ENCODE measurements at regions not wholly inside any gene's neighbourhood (a gene's known extent, or its start where the extent isn't known, plus 50 kb on each side); places are given as distances from the start of the nearest gene placed in this dataset.
A peak's percentile ranks its signal among the peaks of the same experiment; 100 is the strongest.

- no peaks in the 10 kb centered on the region for H4K20me1 ChIP-seq (ENCODE audit: insufficient read depth)
- H3F3A ChIP-seq (ENCODE audit: insufficient read depth), result no peaks in the 10 kb centered on the region
- no peak overlapping the region for H3K9ac ChIP-seq
- TF ChIP-seq EZH2 (IDR thresholded peaks at IDR 0.05; ENCODE audit: insufficient read depth, poor library complexity, severe bottlenecking) (no peak), EZH2phosphoT487 (IDR thresholded peaks at IDR 0.05; ENCODE audit: insufficient read depth, low read depth) (no peak)
- H3K9me2 ChIP-seq (ENCODE audit: insufficient read depth), result no peaks in the 10 kb centered on the region
- no peak overlapping the region for H3K4me3 ChIP-seq
- no peaks in the 10 kb centered on the region for H3K27me3 ChIP-seq (replicated peaks; ENCODE audit: insufficient read depth)
- H3K79me2 ChIP-seq (ENCODE audit: insufficient read depth), result no peaks in the 10 kb centered on the region
- H3K36me3 ChIP-seq (ENCODE audit: low read depth), result no peaks in the 10 kb centered on the region
- no peak for DNase-seq
- H2AFZ ChIP-seq, result no peak overlapping the region
- H3K9me3 ChIP-seq (ENCODE audit: low read depth), result no peaks in the 10 kb centered on the region
- 57 to 70% methylated on average over 4 to 5 of the region's 5 CpGs for WGBS, 2 experiments (ENCODE audit: low coverage in 1 of 2, low lambda C conversion rate in 2 of 2, missing lambda C conversion rate in 2 of 2)
- in situ Hi-C loops (cut with MboI), result no loop called here
- no peaks in the 10 kb centered on the region; the same call in 1 of the 2 replicates for H3K4me1 ChIP-seq (ENCODE audit: insufficient read depth)
- no peak overlapping the region for H3K27ac ChIP-seq
- no peak overlapping the region for H3K4me2 ChIP-seq (ENCODE audit: unreplicated experiment)
Measured at GRCh38 chrX:39475372-39475771, 622.4 kb downstream of the BCOR start.

DNA sequence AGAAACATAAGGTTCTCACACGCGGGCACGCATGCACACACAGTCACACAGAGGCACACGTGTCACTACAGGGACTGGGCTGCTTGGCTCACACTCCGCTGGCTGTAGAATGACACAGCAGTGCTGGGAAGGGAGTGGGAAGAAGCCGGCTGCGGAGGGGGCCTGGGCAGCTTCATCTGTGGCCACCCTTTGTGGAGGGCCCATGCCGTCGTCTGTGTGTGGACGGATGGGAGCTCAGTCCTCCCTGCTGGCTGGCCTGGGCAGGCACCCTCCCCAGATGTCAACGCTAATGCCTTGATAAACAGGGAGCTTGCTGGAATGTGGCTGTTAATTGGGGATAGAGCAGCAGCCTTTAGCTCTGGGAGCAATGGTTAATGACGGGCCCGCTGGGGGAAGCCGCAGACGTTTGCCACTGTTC, 621.1 kb downstream of the BCOR start:
- Histone ChIP-seq H3K36me3 (ENCODE audit: low read depth) (no peaks in the 10 kb centered on the region), H3K9me3 (ENCODE audit: low read depth) (no peaks in the 10 kb centered on the region), H3K27me3 (replicated peaks; ENCODE audit: insufficient read depth) (no peaks in the 10 kb centered on the region), H3K9me2 (ENCODE audit: insufficient read depth) (no peaks in the 10 kb centered on the region), H3K27ac (no peak overlapping the region), H3K9ac (no peak overlapping the region), H3F3A (ENCODE audit: insufficient read depth) (no peaks in the 10 kb centered on the region), H3K79me2 (ENCODE audit: insufficient read depth) (no peaks in the 10 kb centered on the region), H2AFZ (no peak overlapping the region), H3K4me1 (ENCODE audit: insufficient read depth) (no peaks in the 10 kb centered on the region), H3K4me2 (ENCODE audit: unreplicated experiment) (no peak overlapping the region), H3K4me3 (no peak overlapping the region), H4K20me1 (ENCODE audit: insufficient read depth) (no peaks in the 10 kb centered on the region)
- WGBS, 2 experiments (ENCODE audit: low coverage in 1 of 2, low lambda C conversion rate in 2 of 2, missing lambda C conversion rate in 2 of 2), result 11 to 15% methylated on average over 14 to 15 of the region's 15 CpGs
- in situ Hi-C loops (cut with MboI), result no loop called here
- TF ChIP-seq EZH2 (IDR thresholded peaks at IDR 0.05; ENCODE audit: insufficient read depth, poor library complexity, severe bottlenecking) (no peak), EZH2phosphoT487 (IDR thresholded peaks at IDR 0.05; ENCODE audit: insufficient read depth, low read depth) (no peak)
- peak; percentile 36 for DNase-seq

DNA sequence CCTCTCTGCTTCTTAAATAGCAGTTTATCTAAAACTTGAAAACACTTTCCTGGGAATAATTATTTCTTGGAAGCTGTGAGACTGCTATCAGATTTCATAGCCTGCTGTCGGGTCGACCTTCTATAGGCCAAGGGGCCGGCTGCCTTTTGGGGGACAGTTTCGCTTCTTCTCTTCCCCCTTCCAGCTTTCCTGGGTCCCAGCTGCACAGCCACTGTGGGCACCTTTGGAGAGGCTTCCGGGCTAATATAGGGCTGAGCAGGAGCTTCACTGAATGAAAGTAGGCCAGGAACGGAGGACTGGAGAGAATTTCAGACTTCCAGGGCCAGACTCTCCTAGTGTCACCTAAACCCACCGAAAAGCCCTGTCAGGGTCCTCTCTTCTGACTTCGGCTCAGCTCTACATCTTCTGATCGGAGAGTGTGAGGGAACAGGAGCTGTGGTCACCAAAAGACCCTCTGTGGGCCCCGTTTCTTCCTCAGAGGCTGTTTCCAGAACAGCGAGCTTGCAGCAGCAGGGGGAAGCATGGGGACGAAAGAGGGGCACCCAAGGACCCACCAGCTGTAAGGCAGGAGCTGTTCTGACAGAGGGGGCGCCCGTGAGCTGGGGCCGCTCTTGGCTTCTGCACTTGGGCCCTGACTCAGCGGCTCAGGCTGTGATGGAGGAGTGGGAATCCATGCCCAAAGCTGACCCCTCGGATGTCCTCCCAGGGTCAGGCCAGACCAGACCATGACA, 620.6 kb downstream of the BCOR start:
- no peaks in the 10 kb centered on the region for H3K36me3 ChIP-seq (ENCODE audit: low read depth)
- WGBS, 2 experiments (ENCODE audit: low coverage in 1 of 2, low lambda C conversion rate in 2 of 2, missing lambda C conversion rate in 2 of 2), result 34 to 40% methylated on average over 10 of the region's 17 CpGs
- no peak overlapping the region for H3K27ac ChIP-seq
- no peak overlapping the region for H3K9ac ChIP-seq
- H3K9me2 ChIP-seq (ENCODE audit: insufficient read depth), result no peaks in the 10 kb centered on the region
- in situ Hi-C loops (cut with MboI), result no loop called here
- TF ChIP-seq EZH2 (IDR thresholded peaks at IDR 0.05; ENCODE audit: insufficient read depth, poor library complexity, severe bottlenecking) (no peak), EZH2phosphoT487 (IDR thresholded peaks at IDR 0.05; ENCODE audit: insufficient read depth, low read depth) (no peak)
- no peaks in the 10 kb centered on the region for H4K20me1 ChIP-seq (ENCODE audit: insufficient read depth)
- no peaks in the 10 kb centered on the region for H3K4me1 ChIP-seq (ENCODE audit: insufficient read depth)
- H3K4me2 ChIP-seq (ENCODE audit: unreplicated experiment), result no peak overlapping the region
- no peaks in the 10 kb centered on the region for H3K27me3 ChIP-seq (replicated peaks; ENCODE audit: insufficient read depth)
- DNase-seq, result no peak
- H3K9me3 ChIP-seq (ENCODE audit: low read depth), result no peaks in the 10 kb centered on the region
- no peaks in the 10 kb centered on the region for H3K79me2 ChIP-seq (ENCODE audit: insufficient read depth)
- no peaks in the 10 kb centered on the region for H3F3A ChIP-seq (ENCODE audit: insufficient read depth)
- no peak overlapping the region for H3K4me3 ChIP-seq
- no peak overlapping the region for H2AFZ ChIP-seq

- TF ChIP-seq EZH2 (IDR thresholded peaks at IDR 0.05; ENCODE audit: insufficient read depth, poor library complexity, severe bottlenecking) (no peak), EZH2phosphoT487 (IDR thresholded peaks at IDR 0.05; ENCODE audit: insufficient read depth, low read depth) (no peak)
- no peaks in the 10 kb centered on the region for H3K9me3 ChIP-seq (ENCODE audit: low read depth)
- H3K4me2 ChIP-seq (ENCODE audit: unreplicated experiment), result no peak overlapping the region
- DNase-seq, result no peak
- H3K9ac ChIP-seq, result no peak overlapping the region
- no peaks in the 10 kb centered on the region for H3K36me3 ChIP-seq (ENCODE audit: low read depth)
- H3K27me3 ChIP-seq (replicated peaks; ENCODE audit: insufficient read depth), result no peaks in the 10 kb centered on the region
- H3F3A ChIP-seq (ENCODE audit: insufficient read depth), result no peaks in the 10 kb centered on the region
- no peaks in the 10 kb centered on the region for H3K79me2 ChIP-seq (ENCODE audit: insufficient read depth)
- no peak overlapping the region for H3K27ac ChIP-seq
- H3K4me3 ChIP-seq, result no peak overlapping the region
- in situ Hi-C loops (cut with MboI), result no loop called here
- no peaks in the 10 kb centered on the region for H3K9me2 ChIP-seq (ENCODE audit: insufficient read depth)
- H4K20me1 ChIP-seq (ENCODE audit: insufficient read depth), result no peaks in the 10 kb centered on the region
- WGBS, 2 experiments (ENCODE audit: low coverage in 1 of 2, low lambda C conversion rate in 2 of 2, missing lambda C conversion rate in 2 of 2), result 84 to 85% methylated on average over 11 to 15 of the region's 15 CpGs
- no peaks in the 10 kb centered on the region for H3K4me1 ChIP-seq (ENCODE audit: insufficient read depth)
- no peak overlapping the region for H2AFZ ChIP-seq
Measured at GRCh38 chrX:39477762-39478120, 620.0 kb downstream of the BCOR start.
